Stimulated activated CD8-positive, alpha-beta memory T cell treated with anti-CD3 and anti-CD28 coated beads, Interleukin-7, amount 100 ng/mL, for 1 hour (primary cell): ENCODE measurements at regions not wholly inside any gene's neighbourhood (a gene's known extent, or its start where the extent isn't known, plus 50 kb on each side); places are given as distances from the start of the nearest gene placed in this dataset.
"Not testable (repeated sequence)": the region's sequence is repeated elsewhere in the genome, so short reads cannot be mapped to it uniquely, and the experiment has no call there.

Experiments used
- DNase-seq, 2 donors: peaks; one replicate each; pipeline ENCODE4 v3.0.0-alpha.2; 2020; ENCODE audit warnings: low read depth in 2 of 2

DNA sequence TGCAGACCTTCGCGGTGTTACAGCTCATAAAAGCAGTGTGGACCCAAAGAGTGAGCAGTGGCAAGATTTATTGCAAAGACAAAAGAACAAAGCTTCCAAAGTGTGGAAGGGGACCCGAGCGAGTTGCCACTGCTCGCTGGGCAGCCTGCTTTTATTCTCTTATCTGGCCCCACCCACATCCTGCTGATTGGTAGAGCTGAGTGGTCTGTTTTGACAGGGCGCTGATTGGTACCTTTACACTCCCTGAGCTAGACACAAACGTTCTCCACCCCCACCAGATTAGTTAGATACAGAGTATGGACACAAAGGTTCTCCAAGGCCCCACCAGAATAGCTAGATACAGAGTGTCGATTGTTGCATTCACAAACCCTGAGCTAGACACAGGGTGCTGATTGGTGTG lies 156.2 kb upstream of the GIMD1 start:
- DNase-seq, result not testable (repeated sequence)

DNA sequence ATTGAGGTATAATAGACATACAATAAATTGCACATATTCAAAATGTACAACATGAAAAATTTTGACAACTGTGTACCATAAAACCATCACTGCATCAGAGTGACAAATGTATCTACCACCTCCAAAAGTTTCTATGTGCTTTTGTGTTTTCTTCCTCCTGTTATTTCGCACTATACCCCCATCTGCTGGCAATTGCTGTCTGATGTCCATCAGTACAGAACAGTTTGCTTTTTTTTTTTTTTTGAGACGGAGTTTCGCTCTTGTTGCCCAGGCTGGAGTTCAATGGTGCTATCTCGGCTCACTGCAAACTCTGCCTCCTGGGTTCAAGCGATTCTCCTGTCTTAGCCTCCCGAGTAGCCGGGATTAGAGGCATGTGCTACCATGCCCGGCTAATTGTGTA lies 154.3 kb upstream of the GIMD1 start:
- no peak for DNase-seq

DNA sequence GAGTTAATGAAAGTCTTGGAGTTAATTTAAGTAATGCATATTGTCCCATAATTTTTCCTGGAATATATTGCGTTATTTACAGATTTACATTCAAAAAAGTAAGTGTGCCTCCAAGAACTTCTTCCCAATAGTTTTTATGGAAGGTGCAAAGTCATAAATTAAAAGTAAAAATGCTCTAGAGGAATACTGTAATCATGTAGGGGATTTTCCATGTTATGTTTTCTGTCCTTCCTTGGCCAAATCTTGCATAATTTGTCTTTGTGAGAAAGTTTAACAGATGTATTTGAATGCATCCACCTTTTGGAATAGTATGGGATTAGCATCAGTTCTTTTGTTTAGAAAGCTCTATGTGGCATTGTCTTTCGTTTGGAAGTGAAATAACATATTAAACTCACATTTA lies 144.1 kb upstream of the GIMD1 start:
- DNase-seq, result no peak

DNA sequence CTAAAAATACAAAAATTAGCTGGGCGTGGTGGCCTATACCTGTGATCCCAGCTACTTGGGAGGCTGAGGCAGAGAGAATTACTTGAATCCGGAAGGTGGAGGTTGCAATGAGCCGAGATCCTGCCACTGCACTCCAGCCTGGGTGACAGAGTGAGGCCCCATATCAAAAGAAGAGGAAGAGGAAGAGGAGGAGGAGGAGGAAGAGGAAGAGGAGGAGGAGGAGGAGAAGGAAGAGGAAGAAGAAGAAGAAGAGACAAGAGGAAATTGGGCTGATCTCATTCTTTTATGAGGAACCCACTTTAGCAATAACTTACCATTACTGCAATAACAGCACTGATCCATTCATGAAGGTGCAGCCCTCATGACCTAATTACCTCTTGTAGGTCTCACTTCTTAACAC lies 138.9 kb upstream of the GIMD1 start:
- no peak for DNase-seq

DNA sequence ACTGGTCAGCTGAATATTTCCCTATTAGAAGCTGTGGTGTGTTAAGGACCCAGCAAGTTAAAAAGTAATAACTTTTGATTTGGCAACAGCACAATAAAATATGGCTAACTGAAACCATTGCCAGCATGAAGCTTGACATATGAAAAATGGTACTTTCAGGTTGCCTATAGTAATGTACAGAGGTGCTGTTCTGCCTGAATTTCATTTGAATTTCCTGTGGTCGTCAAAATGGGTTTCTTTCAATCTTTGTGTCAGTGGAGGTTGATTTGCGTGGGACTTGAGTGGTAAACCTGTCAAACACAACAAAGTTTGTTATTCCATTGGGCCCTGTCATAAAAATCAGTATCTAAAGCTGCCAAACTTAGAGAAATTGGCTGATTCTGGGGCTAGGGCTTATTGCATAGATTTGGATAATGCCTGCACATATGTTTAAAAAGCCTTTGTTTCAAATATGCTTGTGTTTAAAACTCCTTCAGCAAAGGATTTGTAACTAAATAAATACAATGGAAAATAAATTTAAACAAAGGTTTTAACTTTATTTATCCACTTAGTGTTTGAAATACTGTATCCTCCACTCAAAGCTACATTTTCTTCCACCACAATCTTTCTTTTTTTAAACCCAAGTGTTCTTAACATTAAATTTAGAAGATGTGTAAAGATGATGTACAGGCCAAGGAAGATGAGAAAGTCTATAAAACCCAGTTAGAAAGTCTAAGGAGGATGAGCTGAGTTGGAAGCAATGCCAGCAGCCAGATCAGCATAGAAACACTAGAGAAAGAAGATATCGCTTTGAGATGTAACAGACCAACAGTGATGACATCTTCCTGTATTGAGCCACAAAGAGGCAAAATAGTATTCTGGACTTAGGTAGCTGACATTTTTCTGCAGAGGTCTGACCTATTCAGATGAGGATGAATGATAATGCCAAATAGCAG lies 134.8 kb upstream of the GIMD1 start:
- no peak for DNase-seq

DNA sequence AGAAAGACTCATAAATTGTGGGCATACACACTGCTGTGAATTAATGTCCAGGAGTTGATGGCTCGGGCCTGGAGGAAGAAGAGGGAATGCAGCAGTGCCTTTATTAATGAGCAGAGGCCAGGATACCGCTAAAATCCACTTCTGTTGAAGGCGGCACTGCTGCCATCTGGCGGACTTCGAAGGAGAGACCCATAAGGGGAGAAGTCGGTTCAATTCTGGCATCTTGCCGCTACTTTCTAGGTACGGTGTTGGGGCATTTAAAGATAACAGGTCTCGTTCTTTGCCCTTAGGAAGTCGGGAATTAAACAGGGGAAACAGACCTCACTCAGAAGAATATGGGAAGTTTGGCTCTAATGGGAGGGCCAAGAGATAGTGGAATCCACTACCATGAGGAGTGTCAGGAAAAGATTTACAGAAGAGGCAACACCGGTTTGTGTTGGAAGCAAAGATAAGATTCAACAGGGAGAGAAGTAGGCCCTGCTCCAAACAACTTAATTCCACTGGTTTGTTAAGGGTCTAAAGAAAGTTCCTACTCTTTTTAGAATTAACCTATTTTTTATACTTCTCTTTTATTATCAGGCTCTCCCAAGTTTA lies 133.6 kb upstream of the GIMD1 start:
- DNase-seq, result peak in 1 of 2 donors; percentile 1

DNA sequence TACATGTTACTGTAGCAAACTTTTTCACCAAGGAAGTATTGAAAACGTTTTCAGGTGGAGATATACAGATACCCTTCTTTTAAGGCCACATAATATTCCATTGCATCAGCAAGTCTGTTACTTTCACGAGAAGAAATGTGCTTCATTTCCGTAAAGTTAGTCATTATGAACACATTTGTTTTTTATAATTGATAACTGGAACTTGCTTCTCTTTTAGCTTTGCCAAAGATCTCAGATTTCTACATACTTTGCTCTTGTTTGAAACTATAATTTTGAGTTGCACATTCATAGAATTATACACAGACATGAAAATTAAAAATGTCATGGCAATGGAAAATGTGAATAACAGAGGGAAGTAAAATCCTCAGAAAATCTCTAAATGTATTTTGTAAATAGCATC lies 128.7 kb upstream of the GIMD1 start:
- no peak for DNase-seq

DNA sequence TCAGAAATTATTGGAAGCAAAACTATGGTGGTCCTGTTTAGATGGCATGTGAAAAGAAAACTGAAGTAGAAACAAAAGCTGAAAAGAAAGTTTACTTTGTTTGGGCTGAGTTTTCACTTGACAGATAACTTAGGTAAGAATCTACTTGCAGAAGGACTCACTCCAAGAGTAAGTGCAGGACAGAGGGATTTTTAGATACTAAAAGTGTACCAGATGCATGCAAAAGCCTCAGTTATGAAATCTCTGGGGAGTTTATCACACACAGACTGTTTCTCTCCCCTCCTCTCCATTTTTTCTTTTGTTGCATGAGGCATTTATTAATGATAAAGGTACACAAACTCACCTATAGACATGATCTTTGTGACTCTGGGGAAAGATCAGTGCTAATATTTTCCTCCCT lies 127.5 kb upstream of the GIMD1 start:
- DNase-seq, result no peak

DNA sequence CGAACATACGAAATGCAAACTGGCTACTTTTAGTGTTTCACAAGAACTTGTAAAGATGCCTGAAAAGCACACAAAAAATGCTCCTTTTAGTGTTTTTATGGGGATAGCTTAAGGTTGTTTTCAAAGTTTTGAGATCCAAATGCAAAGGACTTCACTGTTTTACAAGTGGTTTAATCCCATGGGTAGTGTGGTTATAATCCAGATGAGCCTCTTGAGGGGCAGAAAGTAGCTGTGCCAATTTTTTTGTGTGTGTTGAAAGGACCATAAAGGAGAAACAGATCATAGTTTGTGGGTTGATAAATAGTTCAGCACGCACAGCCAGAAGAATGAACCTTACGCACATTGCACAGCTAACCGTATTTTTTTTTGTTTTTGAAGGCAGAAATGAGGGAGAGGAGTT lies 126.9 kb upstream of the GIMD1 start:
- no peak for DNase-seq

DNA sequence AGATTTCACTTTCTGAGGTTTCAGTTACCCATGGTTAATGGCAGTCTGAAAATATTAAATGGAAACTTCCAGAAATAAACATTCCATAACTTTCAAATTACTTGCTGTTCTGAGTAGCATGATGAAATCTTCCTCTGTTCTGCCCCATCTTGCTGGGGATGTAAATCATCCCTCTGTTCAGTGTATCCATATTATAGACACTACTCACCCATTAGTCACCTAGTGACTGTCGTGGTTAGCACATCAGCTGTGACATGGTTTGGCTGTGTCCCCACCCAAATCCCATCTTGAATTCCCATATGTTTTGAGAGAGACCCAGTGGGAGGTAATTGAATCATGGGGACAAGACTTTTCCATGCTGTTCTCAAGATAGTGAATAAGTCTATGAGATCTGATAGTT lies 125.5 kb upstream of the GIMD1 start:
- DNase-seq, result no peak

DNA sequence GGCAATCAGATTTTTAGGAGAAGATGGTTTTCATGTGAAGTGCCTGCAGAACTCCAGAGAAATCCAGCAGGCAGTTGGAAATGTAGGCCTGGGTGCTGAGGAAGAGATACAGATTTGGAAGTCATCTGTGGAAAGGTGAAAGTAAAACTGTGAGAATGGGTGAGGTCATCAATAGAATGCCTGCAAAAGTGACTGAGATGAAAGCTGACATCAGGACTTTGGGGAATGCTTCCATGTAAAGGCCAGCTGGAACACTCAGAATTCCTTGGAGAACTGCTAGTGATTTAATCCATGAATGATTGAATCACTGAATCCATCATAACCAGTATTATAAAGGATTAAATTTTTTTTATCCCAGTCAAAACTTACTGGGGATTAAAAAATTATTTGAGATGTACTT lies 124.5 kb upstream of the GIMD1 start:
- no peak for DNase-seq

DNA sequence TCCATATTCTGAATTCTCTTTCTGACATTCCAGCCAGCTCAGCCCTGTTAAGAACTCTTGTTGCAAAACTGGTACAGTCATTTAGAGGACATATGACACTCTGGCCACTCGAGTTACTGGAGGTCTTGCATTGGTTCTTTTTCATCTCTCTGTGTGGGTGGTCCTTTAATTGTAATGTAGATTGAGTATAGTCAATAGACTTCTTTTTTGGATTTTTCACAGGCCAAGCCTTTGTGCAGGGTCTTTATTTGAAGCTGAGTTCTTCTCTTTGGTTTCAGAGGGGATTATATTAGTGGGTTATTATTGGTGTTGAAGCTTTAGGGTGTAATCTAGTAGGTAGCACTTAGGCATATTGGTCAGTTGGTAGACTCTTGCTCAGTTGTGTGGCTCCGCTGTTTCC lies 118.0 kb upstream of the GIMD1 start:
- no peak for DNase-seq

DNA sequence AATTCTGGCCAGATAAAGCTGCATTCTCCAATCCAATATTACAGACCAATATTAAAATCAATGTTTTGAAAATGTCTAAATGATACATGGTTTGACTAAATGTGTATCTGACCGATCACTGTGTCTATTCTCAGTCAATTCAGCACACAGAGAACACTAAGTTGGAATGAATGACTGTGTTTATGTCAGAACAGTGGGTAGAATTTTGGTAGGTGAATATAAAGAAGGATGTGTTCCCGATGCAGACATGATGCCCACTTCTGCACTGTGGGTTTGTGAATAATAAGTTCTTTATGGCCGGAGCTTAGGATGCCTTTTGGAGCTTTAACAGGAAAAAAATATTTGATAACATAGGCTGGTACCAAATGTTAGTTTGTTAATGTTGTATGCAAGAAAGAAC lies 113.2 kb upstream of the GIMD1 start:
- DNase-seq, result no peak

DNA sequence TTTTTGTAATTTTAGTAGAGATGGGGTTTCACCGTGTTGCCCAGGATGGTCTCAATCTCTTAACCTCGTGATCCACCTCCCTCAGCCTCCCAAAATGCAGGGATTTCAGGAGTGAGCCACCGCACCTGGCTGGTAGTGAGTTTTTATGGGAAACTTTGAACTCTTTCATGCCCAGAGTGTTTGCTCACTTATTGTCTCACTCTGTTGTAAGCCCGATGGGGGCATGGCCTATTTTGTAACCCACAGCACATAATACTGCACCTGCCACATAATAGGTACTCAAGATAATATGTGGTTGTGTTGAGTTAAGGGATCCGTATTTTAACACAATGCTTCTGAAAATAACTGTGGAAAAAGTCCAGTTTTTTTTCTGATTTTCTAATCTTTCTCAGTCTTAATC lies 109.6 kb upstream of the GIMD1 start:
- no peak for DNase-seq

DNA sequence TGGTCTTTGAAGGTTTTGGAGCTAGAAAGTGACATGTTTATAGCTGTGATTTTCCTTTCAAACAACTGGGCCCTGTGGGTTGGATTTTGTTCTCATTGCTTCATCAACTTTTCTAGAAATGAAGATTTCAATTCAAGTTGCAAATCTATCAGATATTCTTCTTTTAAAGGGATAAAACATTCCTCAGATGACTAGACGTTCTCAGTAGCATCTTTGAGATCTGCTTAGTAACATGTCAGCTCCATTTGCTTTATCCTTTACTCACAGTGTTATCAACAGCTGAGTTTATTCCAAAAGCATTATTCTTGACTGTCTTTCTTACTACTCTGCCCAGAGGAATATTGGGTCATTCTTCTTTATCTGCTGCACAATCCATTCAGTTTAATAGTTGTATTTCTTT lies 108.2 kb upstream of the GIMD1 start:
- DNase-seq, result no peak

DNA sequence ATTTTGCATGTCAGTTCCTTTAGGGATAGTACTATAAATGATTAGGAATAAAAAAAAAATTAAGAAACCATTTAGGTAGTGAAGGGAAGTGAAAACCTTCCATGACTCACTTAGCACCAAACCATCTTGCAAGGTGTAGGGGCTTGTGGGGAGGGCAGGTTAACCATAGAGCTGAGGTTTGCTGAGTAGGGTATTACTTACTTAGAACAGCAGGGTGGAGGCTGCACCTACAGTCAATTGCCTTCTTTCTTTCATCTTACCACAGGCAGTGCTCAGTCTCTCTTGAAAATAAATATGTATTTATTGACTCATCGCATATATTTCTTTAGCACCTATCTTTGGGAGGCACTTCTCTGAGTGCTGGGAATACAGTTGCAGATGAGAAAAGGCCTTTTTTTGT lies 104.9 kb upstream of the GIMD1 start:
- DNase-seq, result no peak

DNA sequence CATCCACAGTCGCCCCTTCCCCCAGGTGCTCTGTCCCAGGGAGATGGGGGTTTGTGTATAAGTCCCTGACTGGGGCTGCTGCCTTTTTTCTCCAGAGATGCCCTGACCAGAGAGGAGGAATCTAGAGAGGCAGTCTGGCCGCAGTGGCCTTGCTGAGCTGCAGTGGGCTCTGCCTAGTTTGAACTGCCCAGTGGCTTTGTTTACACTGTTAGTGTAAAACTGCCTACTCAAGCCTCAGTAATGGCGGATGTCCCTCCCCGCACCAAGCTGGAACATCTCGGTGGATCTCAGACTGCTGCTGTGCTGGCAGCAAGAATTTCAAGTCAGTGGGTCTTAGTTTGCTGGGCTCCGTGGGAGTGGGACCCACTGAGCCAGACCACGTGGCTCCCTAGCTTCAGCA lies 102.6 kb upstream of the GIMD1 start:
- no peak for DNase-seq

DNA sequence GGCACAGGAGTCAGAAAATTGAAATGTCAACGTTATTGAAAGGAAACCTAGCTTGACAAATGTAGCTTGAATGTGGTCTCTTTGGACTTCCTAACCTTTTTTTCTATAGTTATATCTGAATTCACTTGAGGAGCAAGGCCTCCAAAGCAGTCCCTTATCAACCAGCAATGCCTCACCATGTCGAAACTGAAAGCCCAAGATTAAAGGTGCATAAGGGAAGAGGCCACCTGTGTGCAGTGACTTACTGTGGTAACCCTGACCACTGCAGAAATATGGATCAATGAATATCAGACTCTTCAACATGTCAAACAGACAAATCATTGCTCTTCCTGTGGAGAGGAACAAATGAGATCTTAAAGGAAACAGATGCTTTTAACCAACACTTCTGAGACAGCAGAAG lies 95.0 kb upstream of the GIMD1 start:
- no peak for DNase-seq

DNA sequence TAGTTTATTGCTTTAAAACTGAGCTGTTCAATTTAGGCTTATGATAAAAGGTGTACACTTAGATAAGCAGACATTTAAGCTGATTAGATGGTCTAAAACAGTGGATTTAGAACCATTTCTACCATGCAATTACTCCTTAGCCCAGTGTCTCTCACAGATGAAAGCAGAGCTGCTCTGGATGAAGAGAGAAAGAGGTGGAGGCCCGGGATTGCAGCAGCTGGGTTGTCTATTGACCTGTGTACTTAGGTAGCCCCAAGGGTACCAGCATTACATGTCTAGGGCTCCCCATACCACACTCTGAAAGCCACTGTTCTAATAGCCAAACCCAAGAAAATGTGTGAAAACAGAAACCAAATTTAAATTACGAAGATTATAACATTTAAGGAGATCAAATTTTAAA lies 86.0 kb upstream of the GIMD1 start:
- no peak for DNase-seq

DNA sequence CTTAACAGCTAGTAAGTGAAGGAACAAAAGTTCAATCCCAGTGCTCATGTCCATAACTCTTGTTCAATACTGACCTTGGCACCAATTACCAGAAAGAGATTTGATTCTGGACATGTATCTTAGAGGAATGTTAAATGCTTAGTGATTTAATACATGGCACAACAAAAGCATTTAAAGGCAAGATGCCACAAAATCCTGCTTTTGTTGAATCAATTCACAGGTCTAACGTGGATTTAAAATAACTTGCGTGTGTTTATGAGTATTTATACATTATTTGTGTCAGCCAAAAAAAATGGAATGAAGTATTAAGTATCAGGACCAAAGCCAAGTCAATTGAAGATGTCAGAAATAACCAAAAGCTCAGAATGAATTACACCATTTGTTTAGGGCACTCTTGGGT lies 85.4 kb upstream of the GIMD1 start:
- no peak for DNase-seq

DNA sequence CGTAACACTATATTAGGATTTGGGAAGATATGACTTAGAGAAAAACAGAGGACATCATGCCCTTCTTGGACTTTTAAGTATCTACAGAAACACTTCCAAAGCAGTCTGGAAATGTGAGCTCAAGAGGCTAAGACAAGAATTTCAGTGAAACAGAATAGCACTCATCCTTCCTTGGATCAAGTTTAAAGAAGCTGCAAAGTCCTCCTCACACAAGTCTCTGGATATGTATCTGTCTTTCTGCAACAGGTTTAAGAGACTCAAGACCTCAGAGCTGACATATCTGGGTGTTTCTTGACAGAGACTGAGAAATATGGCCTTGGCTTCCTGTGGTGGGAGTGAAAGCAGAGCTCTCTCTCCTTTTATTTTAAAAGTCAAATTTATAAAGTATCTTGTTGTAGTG lies 82.5 kb upstream of the GIMD1 start:
- DNase-seq, result no peak

DNA sequence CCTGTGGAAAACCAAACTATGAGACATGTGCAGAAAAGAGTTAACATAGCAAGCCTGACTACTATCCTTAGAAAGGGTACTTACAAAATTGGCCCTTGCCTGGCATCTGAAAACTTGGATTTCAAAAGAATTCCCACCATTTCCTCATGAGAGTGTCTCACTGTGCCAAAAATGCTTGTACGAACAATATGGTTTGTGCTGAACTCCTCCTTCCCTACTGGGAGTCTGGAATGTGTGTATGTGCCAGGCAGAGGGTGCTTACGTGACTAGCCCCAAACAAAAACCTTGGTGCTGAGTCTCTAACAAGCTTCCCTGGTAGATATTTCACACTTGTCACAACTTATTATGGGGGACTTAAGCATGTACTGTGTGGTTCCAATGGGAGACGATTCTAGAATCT lies 81.7 kb upstream of the GIMD1 start:
- no peak for DNase-seq

DNA sequence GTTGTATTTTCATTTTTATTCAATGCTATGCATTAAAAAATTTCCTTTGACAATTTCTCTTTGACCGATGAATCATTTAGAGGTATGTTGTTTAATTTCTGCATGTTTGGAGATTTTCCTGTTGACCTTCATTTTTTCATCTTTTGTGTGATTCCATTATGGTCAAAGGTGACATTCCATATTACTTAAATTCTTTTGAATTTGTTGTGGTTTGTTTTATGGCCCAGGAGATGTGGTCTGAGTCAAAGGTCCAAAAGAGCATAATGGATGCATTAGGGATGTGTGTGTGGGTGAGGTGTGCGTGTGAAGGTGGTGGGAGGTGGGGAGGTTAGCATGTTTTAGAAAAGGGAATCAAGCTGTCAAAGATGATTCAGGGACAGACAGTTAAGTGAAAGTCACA lies 76.0 kb upstream of the GIMD1 start:
- DNase-seq, result no peak

DNA sequence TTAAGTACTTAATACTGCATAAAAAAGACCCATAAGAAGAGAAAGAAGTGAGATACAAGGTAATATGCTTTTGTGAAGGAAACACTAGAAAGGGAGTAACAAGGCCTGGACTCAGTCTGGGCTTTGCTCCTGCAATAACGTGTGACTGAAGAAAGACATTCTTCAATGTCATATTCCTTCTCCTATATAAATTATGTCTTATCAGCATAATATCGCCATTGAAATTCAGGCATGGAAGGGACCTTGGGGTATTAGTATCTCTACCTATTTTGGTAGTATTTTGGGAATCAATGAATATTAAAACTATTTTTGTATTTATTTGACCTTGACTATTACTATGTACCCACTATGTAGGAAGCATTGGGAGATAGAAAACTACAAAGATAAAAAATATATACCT lies 62.2 kb upstream of the GIMD1 start:
- no peak for DNase-seq
